Fibroblast of lung (primary cell): ENCODE measurements at regions not wholly inside any gene's neighbourhood (a gene's known extent, or its start where the extent isn't known, plus 50 kb on each side); places are given as distances from the start of the nearest gene placed in this dataset.
A peak's percentile ranks its signal among the peaks of the same experiment; 100 is the strongest.
"Not testable (repeated sequence)": the region's sequence is repeated elsewhere in the genome, so short reads cannot be mapped to it uniquely, and the experiment has no call there.

ENCODE experiments used
- DNase-seq, 2 donors: peaks; one replicate each; pipeline versions ENCODE4 v3.0.0 to v3.0.0-alpha.2; 2010; ENCODE audit warnings: low read depth in 2 of 2
- H2AFZ ChIP-seq: 2 replicates; pipeline ENCODE4 v1.5.1; 2012; ENCODE audit warnings: low read length, control low read depth, inconsistent platforms
- H3K27ac ChIP-seq: 2 replicates; pipeline ENCODE4 v1.5.1; 2011; ENCODE audit warnings: low read length, control low read depth; ENCODE audit not compliant: insufficient read depth
- H3K27me3 ChIP-seq: 2 replicates; pipeline ENCODE4 v1.5.1; 2011; ENCODE audit warnings: mild to moderate bottlenecking, low read length; ENCODE audit not compliant: control insufficient read depth, insufficient read depth
- H3K36me3 ChIP-seq: 2 replicates; pipeline ENCODE4 v1.5.1; 2011; ENCODE audit warnings: low read length; ENCODE audit not compliant: control insufficient read depth, insufficient read depth
- H3K4me1 ChIP-seq: 2 replicates; pipeline ENCODE4 v1.5.1; 2011; ENCODE audit warnings: low read length; ENCODE audit not compliant: control insufficient read depth, insufficient read depth; ENCODE audit errors: extremely low read depth
- H3K4me2 ChIP-seq: 2 replicates; pipeline ENCODE4 v1.5.1; 2011; ENCODE audit warnings: low read length, control low read depth; ENCODE audit not compliant: insufficient read depth; ENCODE audit errors: extremely low read depth
- H3K4me3 ChIP-seq, 4 experiments: fragments of 200-600 bp in 1 of 4; sonication (generic) in 1 of 4; replicated peaks in 1 of 4; 2 replicates each; pipeline ENCODE4 v1.5.1; 2011 to 2016; ENCODE audit warnings: low read length in 4 of 4, low read depth in 3 of 4, mild to moderate bottlenecking in 3 of 4, control low read depth in 2 of 4, inconsistent platforms in 1 of 4, mixed read lengths in 1 of 4; ENCODE audit not compliant: insufficient read depth in 1 of 4; ENCODE audit errors: control extremely low read depth in 1 of 4
- H3K79me2 ChIP-seq: 2 replicates; pipeline ENCODE4 v1.5.1; 2012; ENCODE audit warnings: mild to moderate bottlenecking, low read length, inconsistent platforms; ENCODE audit not compliant: control insufficient read depth, insufficient read depth
- H3K9ac ChIP-seq: 2 replicates; pipeline ENCODE4 v1.5.1; 2011; ENCODE audit warnings: mild to moderate bottlenecking, low read length, control low read depth; ENCODE audit not compliant: insufficient read depth
- H3K9me3 ChIP-seq: 2 replicates; pipeline ENCODE4 v1.5.1; 2012; ENCODE audit warnings: low read depth, low read length; ENCODE audit not compliant: control insufficient read depth, insufficient read depth
- H4K20me1 ChIP-seq: 2 replicates; pipeline ENCODE4 v1.5.1; 2011; ENCODE audit warnings: low read length; ENCODE audit not compliant: control insufficient read depth, insufficient read depth; ENCODE audit errors: extremely low read depth
- EZH2 ChIP-seq: IDR thresholded peaks from 2 replicates; pipeline ENCODE4 v1.5.1; 2012; ENCODE audit warnings: low read length, control low read depth, mild to moderate bottlenecking; ENCODE audit errors: missing control alignments
- TF ChIP-seq, protein P1 (sequence below), 2 donors: IDR thresholded peaks in 1 of 2; conservative IDR thresholded peaks in 1 of 2; 1 replicate in 1 of 2; 2 replicates in 1 of 2; pipeline ENCODE4 v1.5.1; 2011 to 2012; ENCODE audit warnings: low read length in 2 of 2, control low read depth in 1 of 2, inconsistent platforms in 1 of 2, low read depth in 1 of 2, mild to moderate bottlenecking in 1 of 2

DNA sequence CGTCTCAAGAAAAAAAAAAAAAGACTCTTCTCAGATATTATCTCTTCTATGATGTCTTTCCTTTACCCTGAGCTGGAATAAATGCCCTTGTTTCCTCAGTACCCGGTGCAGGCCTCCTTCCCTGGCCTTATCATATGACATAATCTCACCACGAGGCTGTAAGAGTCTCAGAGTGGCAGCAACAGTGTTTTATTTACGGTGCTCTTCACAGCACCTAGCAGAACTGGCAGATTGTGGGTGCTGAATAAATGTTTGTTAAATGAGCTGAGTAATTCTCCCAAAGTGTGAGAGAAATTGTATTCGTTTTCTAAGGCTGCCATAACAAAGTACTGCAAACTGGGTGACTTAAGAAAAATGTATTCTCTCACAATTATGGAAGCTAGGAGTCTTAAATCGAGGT is 82.8 kb upstream of the CD28 start:
- H3K36me3 ChIP-seq, result no peaks in the 10 kb centered on the region
- H3K4me2 ChIP-seq, result no peak overlapping the region
- TF ChIP-seq, protein P1, sequence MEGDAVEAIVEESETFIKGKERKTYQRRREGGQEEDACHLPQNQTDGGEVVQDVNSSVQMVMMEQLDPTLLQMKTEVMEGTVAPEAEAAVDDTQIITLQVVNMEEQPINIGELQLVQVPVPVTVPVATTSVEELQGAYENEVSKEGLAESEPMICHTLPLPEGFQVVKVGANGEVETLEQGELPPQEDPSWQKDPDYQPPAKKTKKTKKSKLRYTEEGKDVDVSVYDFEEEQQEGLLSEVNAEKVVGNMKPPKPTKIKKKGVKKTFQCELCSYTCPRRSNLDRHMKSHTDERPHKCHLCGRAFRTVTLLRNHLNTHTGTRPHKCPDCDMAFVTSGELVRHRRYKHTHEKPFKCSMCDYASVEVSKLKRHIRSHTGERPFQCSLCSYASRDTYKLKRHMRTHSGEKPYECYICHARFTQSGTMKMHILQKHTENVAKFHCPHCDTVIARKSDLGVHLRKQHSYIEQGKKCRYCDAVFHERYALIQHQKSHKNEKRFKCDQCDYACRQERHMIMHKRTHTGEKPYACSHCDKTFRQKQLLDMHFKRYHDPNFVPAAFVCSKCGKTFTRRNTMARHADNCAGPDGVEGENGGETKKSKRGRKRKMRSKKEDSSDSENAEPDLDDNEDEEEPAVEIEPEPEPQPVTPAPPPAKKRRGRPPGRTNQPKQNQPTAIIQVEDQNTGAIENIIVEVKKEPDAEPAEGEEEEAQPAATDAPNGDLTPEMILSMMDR (conservative IDR thresholded peaks at IDR 0.05 in 1 of 2, IDR thresholded peaks at IDR 0.05 in 1 of 2; ENCODE audit: low read depth in 1 of 2, low read length in 2 of 2), result no peak
- no peak for TF ChIP-seq EZH2
- H3K9me3 ChIP-seq, result no peaks in the 10 kb centered on the region
- no peaks in the 10 kb centered on the region for H3K27me3 ChIP-seq
- no peaks in the 10 kb centered on the region for H4K20me1 ChIP-seq
- no peak overlapping the region for H3K4me3 ChIP-seq
- peak in 1 of 2 donors; percentile 75 for DNase-seq
- peak overlapping the region; percentile 37 for H3K27ac ChIP-seq
- H3K9ac ChIP-seq, result no peak overlapping the region
- H3K79me2 ChIP-seq, result no peaks in the 10 kb centered on the region
- H3K4me1 ChIP-seq, result peaks cover 3% of the 10 kb centered on the region
- no peak overlapping the region for H2AFZ ChIP-seq

DNA sequence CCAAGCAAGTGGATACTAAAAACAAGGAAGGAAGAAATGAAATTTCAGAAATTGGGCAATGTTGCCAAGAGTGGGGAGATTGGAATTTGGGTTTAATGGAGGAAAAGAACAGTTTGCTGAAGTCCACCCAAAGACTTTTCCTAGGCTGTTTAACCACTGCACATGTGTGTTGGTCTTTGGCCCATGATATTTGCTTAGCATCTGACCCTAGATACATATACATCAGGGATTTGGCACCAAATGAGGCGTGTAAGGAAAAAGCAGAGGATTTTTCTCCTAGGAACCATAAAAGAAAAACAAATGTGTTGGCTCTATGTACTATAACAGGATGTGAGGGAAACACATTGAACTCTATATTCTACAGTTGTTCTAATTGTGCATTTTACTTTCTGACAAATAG is 80.7 kb upstream of the CD28 start:
- Histone ChIP-seq H3K4me1 (peaks cover 3% of the 10 kb centered on the region), H3K4me3 (no peak overlapping the region), H3K79me2 (no peaks in the 10 kb centered on the region), H3K27me3 (no peaks in the 10 kb centered on the region), H3K36me3 (no peaks in the 10 kb centered on the region), H4K20me1 (no peaks in the 10 kb centered on the region), H3K4me2 (no peak overlapping the region), H2AFZ (no peak overlapping the region), H3K9ac (no peak overlapping the region), H3K27ac (no peak overlapping the region), H3K9me3 (no peaks in the 10 kb centered on the region)
- peak in 1 of 2 donors; percentile 63 for DNase-seq
- TF ChIP-seq, protein P1 (conservative IDR thresholded peaks at IDR 0.05 in 1 of 2, IDR thresholded peaks at IDR 0.05 in 1 of 2; ENCODE audit: low read depth in 1 of 2, low read length in 2 of 2), result no peak
- TF ChIP-seq EZH2, result no peak

DNA sequence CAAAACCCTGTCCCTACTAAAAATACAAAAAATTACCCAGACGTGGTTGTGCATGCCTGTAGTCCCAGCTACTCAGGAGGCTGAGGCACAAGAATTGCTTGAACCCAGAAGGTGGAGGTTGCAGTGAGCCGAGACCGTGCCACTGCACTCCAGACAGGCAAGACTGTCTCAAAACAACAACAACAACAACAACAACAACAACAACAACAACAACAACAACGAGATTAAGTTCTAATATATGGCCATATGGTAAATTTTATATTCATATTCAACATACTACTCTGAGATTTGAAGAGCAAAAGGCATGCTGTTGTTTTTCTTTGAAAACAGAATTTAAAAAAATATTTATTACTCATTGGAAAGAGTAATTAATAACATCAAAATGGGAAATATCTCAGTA is 80.2 kb upstream of the CD28 start:
- H3K4me3 ChIP-seq, H3K27me3 ChIP-seq, H3K79me2 ChIP-seq, H3K4me1 ChIP-seq, H3K4me2 ChIP-seq, H2AFZ ChIP-seq, H4K20me1 ChIP-seq, H3K9ac ChIP-seq, H3K27ac ChIP-seq, DNase-seq, H3K36me3 ChIP-seq, H3K9me3 ChIP-seq: not testable (repeated sequence)
